OCI-LY7 (cell line): ENCODE measurements at regions not wholly inside any gene's neighbourhood (a gene's known extent, or its start where the extent isn't known, plus 50 kb on each side); places are given as distances from the start of the nearest gene placed in this dataset.

Source experiments
- BruUV-seq: library from RNA; stranded (reverse); fragments of 400-500 nt; replicated peaks from 2 replicates; lab custom pipeline; 2021; lab: Mats Ljungman, UMichigan
- CTCF ChIA-PET: fragments of 300-600 bp; sonication (Branson Sonifier 250); formaldehyde crosslinking; loops from one replicate; lab custom pipeline; 2022; ENCODE audit warnings: antibody characterized with exemption; ENCODE audit not compliant: unreplicated experiment; lab: Charles Lee
- POLR2A ChIA-PET: fragments of 300-600 bp; sonication (Branson Sonifier 250); formaldehyde crosslinking; loops from one replicate; lab custom pipeline; 2022; ENCODE audit warnings: antibody characterized with exemption; lab: Charles Lee
- DNase-seq: peaks from one replicate; pipeline ENCODE4 v3.0.0-alpha.2; 2015; ENCODE audit warnings: low spot score
- H2AFZ ChIP-seq: fragments of 200-600 bp; sonication (generic), shearing (Covaris generic); 2 replicates; pipeline ENCODE4 v1.6.1; 2014; ENCODE audit warnings: mild to moderate bottlenecking, antibody characterized with exemption, low read length, moderate library complexity
- H3K27ac ChIP-seq: fragments of 200-600 bp; sonication (generic); 2 replicates; pipeline ENCODE4 v1.5.1; 2014; ENCODE audit warnings: mixed run types, low read depth, mild to moderate bottlenecking, moderate library complexity, low read length, inconsistent platforms; ENCODE audit not compliant: poor library complexity, severe bottlenecking
- H3K36me3 ChIP-seq: fragments of 200-600 bp; sonication (generic); 2 replicates; pipeline ENCODE4 v1.6.1; 2014; ENCODE audit warnings: mild to moderate bottlenecking, antibody characterized with exemption, low read length, moderate library complexity, mixed read lengths; ENCODE audit not compliant: insufficient read depth
- H3K4me1 ChIP-seq: fragments of 200-600 bp; sonication (generic); 2 replicates; pipeline ENCODE4 v1.5.1; 2014; ENCODE audit warnings: mild to moderate bottlenecking, low read length; ENCODE audit not compliant: insufficient read depth, poor library complexity, severe bottlenecking
- H3K4me2 ChIP-seq: fragments of 200-600 bp; sonication (generic); 2 replicates; pipeline ENCODE4 v1.6.1; 2014; ENCODE audit warnings: mild to moderate bottlenecking, low read length
- H3K4me3 ChIP-seq: fragments of 200-600 bp; sonication (generic); 2 replicates; pipeline ENCODE4 v1.5.1; 2014; ENCODE audit warnings: mild to moderate bottlenecking, low read depth, low read length; ENCODE audit not compliant: poor library complexity, severe bottlenecking
- H3K79me2 ChIP-seq: fragments of 200-600 bp; sonication (generic); 2 replicates; pipeline ENCODE4 v1.6.1; 2016; ENCODE audit warnings: low read depth, mild to moderate bottlenecking, low read length, moderate library complexity, mixed read lengths; ENCODE audit not compliant: insufficient read depth
- H3K9me2 ChIP-seq: fragments of 200-600 bp; sonication (generic); 2 replicates; pipeline ENCODE4 v1.6.1; 2016; ENCODE audit warnings: mild to moderate bottlenecking, low read length, mixed read lengths; ENCODE audit not compliant: insufficient read depth
- H3K9me3 ChIP-seq: fragments of 200-600 bp; sonication (generic); 2 replicates; pipeline ENCODE4 v1.6.1; 2014; ENCODE audit warnings: mild to moderate bottlenecking, mixed run types, low read length, mixed read lengths
- H4K20me1 ChIP-seq: fragments of 200-600 bp; sonication (generic); 2 replicates; pipeline ENCODE4 v1.6.1; 2014; ENCODE audit warnings: mild to moderate bottlenecking, antibody characterized with exemption, low read length, moderate library complexity, mixed read lengths; ENCODE audit not compliant: insufficient read depth
- CTCF ChIP-seq: fragments of 200-600 bp; sonication (generic); conservative IDR thresholded peaks from 2 replicates; pipeline ENCODE4 v1.5.1; 2014; ENCODE audit warnings: mild to moderate bottlenecking, antibody characterized with exemption, low read length, moderate library complexity, mixed read lengths
- EZH2phosphoT487 ChIP-seq: fragments of 200-600 bp; sonication (generic); IDR thresholded peaks from 2 replicates; pipeline ENCODE4 v1.6.1; 2018; ENCODE audit warnings: low read depth, borderline replicate concordance, mild to moderate bottlenecking, mixed run types, antibody characterized with exemption, low read length, moderate library complexity, mixed read lengths
- intact Hi-C: fragments of 100-400 bp; cut with micrococcal nuclease; formaldehyde crosslinking; loops from one replicate; pipeline ENCODE4 v1.10.0; 2022; ENCODE audit not compliant: unreplicated experiment

DNA sequence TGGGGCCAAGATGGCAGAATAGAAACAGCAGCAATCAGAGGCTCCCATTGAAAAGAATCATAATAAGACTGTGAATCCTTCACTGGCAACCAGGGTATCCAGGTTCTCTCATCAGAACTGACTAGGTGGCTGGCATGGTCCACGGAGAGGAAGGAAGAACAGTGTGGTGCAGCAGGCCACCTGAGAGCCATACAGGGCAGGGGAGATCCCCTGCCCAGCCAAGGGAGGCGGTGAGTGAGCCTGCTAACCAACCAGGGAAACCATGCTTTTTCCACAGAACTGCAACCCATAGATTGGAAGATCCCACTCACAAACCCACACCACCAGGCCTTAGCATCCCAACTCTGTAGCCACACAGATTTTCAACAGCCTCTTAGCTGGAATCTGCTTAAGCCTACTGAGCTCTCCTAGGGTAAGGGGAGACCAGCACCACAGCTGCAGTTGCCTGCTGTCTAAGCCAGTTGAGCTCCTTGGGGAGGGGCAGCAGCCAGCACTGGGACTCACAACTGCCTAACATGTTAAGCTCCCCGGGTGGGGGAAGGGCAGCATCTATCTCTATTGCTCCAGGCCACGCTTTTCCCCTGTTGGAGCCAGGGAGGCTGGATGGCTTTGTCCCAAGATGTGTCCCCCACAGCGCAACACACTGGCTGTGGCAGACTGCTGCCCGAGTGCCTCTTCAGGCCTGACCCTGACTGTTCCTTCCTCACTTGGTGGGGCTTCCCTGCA, 342.6 kb upstream of the CCDC196 start:
- Histone ChIP-seq H3K36me3 (no peaks in the 10 kb centered on the region), H2AFZ (no peak overlapping the region), H3K4me3 (no peak overlapping the region), H3K27ac (no peak overlapping the region), H3K9me3 (no peaks in the 10 kb centered on the region), H3K4me1 (peaks cover 13% of the 10 kb centered on the region), H3K9me2 (no peaks in the 10 kb centered on the region), H3K79me2 (no peaks in the 10 kb centered on the region), H3K4me2 (no peak overlapping the region), H4K20me1 (no peaks in the 10 kb centered on the region)
- no peak for TF ChIP-seq CTCF
- TF ChIP-seq EZH2phosphoT487: no peak
- DNase-seq: no peak
- intact Hi-C loops: no loop called here
- ChIA-PET POLR2A (no interaction called here), CTCF (no interaction called here)
- BruUV-seq: no TSS peak

GRCh38 chr14:66152302-66152701, 333.9 kb upstream of the CCDC196 start:
- no peak overlapping the region for H3K4me2 ChIP-seq
- H4K20me1 ChIP-seq: no peaks in the 10 kb centered on the region
- ChIA-PET POLR2A (interaction anchor here (0.6 kb wide), 1 partner anchor 509 kb away, joined by 3 read pairs; no protein-coding TSS in a partner anchor), CTCF (no interaction called here)
- H3K9me3 ChIP-seq: no peaks in the 10 kb centered on the region
- no peak overlapping the region for H2AFZ ChIP-seq
- H3K9me2 ChIP-seq: no peaks in the 10 kb centered on the region
- intact Hi-C loops: no loop called here
- no peak overlapping the region for H3K27ac ChIP-seq
- TF ChIP-seq CTCF: no peak
- TF ChIP-seq EZH2phosphoT487: no peak
- DNase-seq: no peak
- no peaks in the 10 kb centered on the region for H3K4me1 ChIP-seq
- H3K36me3 ChIP-seq: no peaks in the 10 kb centered on the region
- no peak overlapping the region for H3K4me3 ChIP-seq
- no TSS peak for BruUV-seq
- no peaks in the 10 kb centered on the region for H3K79me2 ChIP-seq

- Histone ChIP-seq H3K36me3 (no peaks in the 10 kb centered on the region), H2AFZ (no peak overlapping the region), H3K4me2 (no peak overlapping the region), H4K20me1 (no peaks in the 10 kb centered on the region), H3K4me1 (no peaks in the 10 kb centered on the region), H3K79me2 (no peaks in the 10 kb centered on the region), H3K9me2 (no peaks in the 10 kb centered on the region), H3K27ac (no peak overlapping the region), H3K4me3 (no peak overlapping the region), H3K9me3 (no peaks in the 10 kb centered on the region)
- intact Hi-C loops: no loop called here
- BruUV-seq: no TSS peak
- DNase-seq: no peak
- POLR2A ChIA-PET: interaction anchor here (0.6 kb wide), 1 partner anchor 510 kb away, joined by 3 read pairs; no protein-coding TSS in a partner anchor
- CTCF ChIA-PET: no interaction called here
- TF ChIP-seq EZH2phosphoT487 (no peak), CTCF (no peak)
These were observed 333.4 kb upstream of the CCDC196 start for GRCh38 chr14:66152747-66153146.
